IMR-90 (cell line): ENCODE measurements at regions not wholly inside any gene's neighbourhood (a gene's known extent, or its start where the extent isn't known, plus 50 kb on each side); places are given as distances from the start of the nearest gene placed in this dataset.

ENCODE experiments used
- ATAC-seq: fragments of 200-7000 bp; cut with Tn5 transposase; 2 replicates; pipeline ENCODE4 v1.9.1; 2020; ENCODE audit warnings: low read depth, mild to moderate bottlenecking, moderate library complexity
- BruUV-seq: library from RNA; stranded (reverse); fragments of 400-500 nt; replicated peaks from 2 replicates; lab custom pipeline; 2021; lab: Mats Ljungman, UMichigan
- CTCF ChIA-PET: fragments of 300-600 bp; formaldehyde crosslinking; extraction: SDS; loops from one replicate; lab custom pipeline; 2021; ENCODE audit warnings: antibody characterized with exemption; lab: Yijun Ruan, JAX
- POLR2A ChIA-PET: fragments of 300-600 bp; sonication (Branson Sonifier 250); formaldehyde crosslinking; loops from one replicate; lab custom pipeline; 2022; ENCODE audit warnings: antibody characterized with exemption; ENCODE audit not compliant: unreplicated experiment; lab: Charles Lee
- DNase-seq: peaks from one replicate; pipeline ENCODE4 v3.0.0; 2013
- H2AFZ ChIP-seq: replicated peaks from 2 replicates; pipeline ENCODE3; 2013; ENCODE audit warnings: low read length, mild to moderate bottlenecking; ENCODE audit not compliant: poor library complexity
- H2AK5ac ChIP-seq: 2 replicates; pipeline ENCODE4 v1.6.1; 2013; ENCODE audit warnings: low read depth, low read length, inconsistent platforms
- H2AK9ac ChIP-seq: replicated peaks from 2 replicates; pipeline ENCODE3; 2013; ENCODE audit warnings: mild to moderate bottlenecking, low read depth, low read length, moderate library complexity; ENCODE audit not compliant: poor library complexity
- H2BK120ac ChIP-seq: 2 replicates; pipeline ENCODE4 v1.6.1; 2013; ENCODE audit warnings: low read depth, low read length, inconsistent platforms
- H2BK15ac ChIP-seq: 3 replicates; pipeline ENCODE4 v1.6.1; 2013; ENCODE audit warnings: low read depth, low read length, inconsistent platforms
- H2BK20ac ChIP-seq: 2 replicates; pipeline ENCODE4 v1.6.1; 2013; ENCODE audit warnings: low read depth, mild to moderate bottlenecking, inconsistent platforms, low read length, moderate library complexity
- H2BK5ac ChIP-seq: 2 replicates; pipeline ENCODE4 v1.6.1; 2013; ENCODE audit warnings: mild to moderate bottlenecking, low read depth, low read length, inconsistent platforms; ENCODE audit not compliant: poor library complexity, severe bottlenecking
- H3K14ac ChIP-seq: replicated peaks from 2 replicates; pipeline ENCODE4 v1.6.1; 2013; ENCODE audit warnings: low read depth, low read length, inconsistent platforms
- H3K18ac ChIP-seq: 2 replicates; pipeline ENCODE4 v1.6.1; 2013; ENCODE audit warnings: low read depth, low read length, control low read depth
- H3K23ac ChIP-seq: 2 replicates; pipeline ENCODE4 v1.6.1; 2013; ENCODE audit warnings: low read depth, low read length, inconsistent platforms
- H3K27ac ChIP-seq: 2 replicates; pipeline ENCODE4 v1.5.1; 2013; ENCODE audit warnings: mild to moderate bottlenecking, control low read depth, low read length; ENCODE audit not compliant: insufficient read depth
- H3K27me3 ChIP-seq: 2 replicates; pipeline ENCODE4 v1.6.1; 2013; ENCODE audit warnings: low read length; ENCODE audit not compliant: control insufficient read depth, insufficient read depth
- H3K36me3 ChIP-seq: 2 replicates; pipeline ENCODE4 v1.6.1; 2013; ENCODE audit warnings: low read length, mixed read lengths; ENCODE audit not compliant: control insufficient read depth, insufficient read depth
- H3K4ac ChIP-seq: 2 replicates; pipeline ENCODE4 v1.6.1; 2013; ENCODE audit warnings: low read depth, low read length, inconsistent platforms
- H3K4me1 ChIP-seq: 2 replicates; pipeline ENCODE4 v1.6.1; 2013; ENCODE audit warnings: low read length, mixed read lengths; ENCODE audit not compliant: control insufficient read depth, insufficient read depth
- H3K4me2 ChIP-seq: 2 replicates; pipeline ENCODE4 v1.6.1; 2013; ENCODE audit warnings: low read depth, mild to moderate bottlenecking, control low read depth, low read length, moderate library complexity
- H3K4me3 ChIP-seq: 2 replicates; pipeline ENCODE4 v1.5.1; 2013; ENCODE audit warnings: low read depth, mild to moderate bottlenecking, control low read depth, low read length, moderate library complexity; ENCODE audit not compliant: insufficient read depth
- H3K56ac ChIP-seq: 2 replicates; pipeline ENCODE4 v1.6.1; 2013; ENCODE audit warnings: low read length, inconsistent platforms; ENCODE audit not compliant: insufficient read depth; ENCODE audit errors: extremely low read depth
- H3K79me1 ChIP-seq, 2 experiments: 2 replicates each; pipeline ENCODE4 v1.6.1; 2013; ENCODE audit warnings: low read length in 2 of 2, inconsistent platforms in 1 of 2, low read depth in 1 of 2
- H3K9ac ChIP-seq: 2 replicates; pipeline ENCODE4 v1.6.1; 2013; ENCODE audit warnings: low read depth, low read length, control low read depth
- H3K9me1 ChIP-seq: 2 replicates; pipeline ENCODE4 v1.6.1; 2013; ENCODE audit warnings: low read length, inconsistent platforms; ENCODE audit not compliant: insufficient read depth
- H3K9me3 ChIP-seq: 2 replicates; pipeline ENCODE4 v1.6.1; 2013; ENCODE audit warnings: low read length; ENCODE audit not compliant: control insufficient read depth, insufficient read depth
- H4K20me1 ChIP-seq: 2 replicates; pipeline ENCODE4 v1.6.1; 2013; ENCODE audit warnings: low read length, inconsistent platforms; ENCODE audit not compliant: insufficient read depth
- H4K5ac ChIP-seq: 2 replicates; pipeline ENCODE4 v1.6.1; 2013; ENCODE audit warnings: mild to moderate bottlenecking, low read depth, low read length, control low read depth
- H4K8ac ChIP-seq, 2 experiments: 2 replicates each; pipeline ENCODE4 v1.6.1; 2013; ENCODE audit warnings: low read depth in 2 of 2, low read length in 2 of 2, control low read depth in 1 of 2, inconsistent platforms in 1 of 2
- H4K91ac ChIP-seq: 2 replicates; pipeline ENCODE4 v1.6.1; 2013; ENCODE audit warnings: low read depth, low read length, inconsistent platforms; ENCODE audit not compliant: insufficient read depth
- BHLHE40 ChIP-seq: fragments of 150-350 bp; IDR thresholded peaks from 2 replicates; pipeline ENCODE4 v1.6.1; 2016; ENCODE audit warnings: mild to moderate bottlenecking, low read depth, low read length
- CEBPB ChIP-seq: IDR thresholded peaks from 2 replicates; pipeline ENCODE4 v1.6.1; 2012; ENCODE audit warnings: low read depth, low read length, improper control_type of control experiment
- CHD1 ChIP-seq: IDR thresholded peaks from 2 replicates; pipeline ENCODE4 v1.6.1; 2012; ENCODE audit warnings: low read depth, low read length, improper control_type of control experiment
- FOS ChIP-seq: fragments of 150-350 bp; IDR thresholded peaks from 2 replicates; pipeline ENCODE4 v1.6.1; 2016; ENCODE audit warnings: low read depth, low read length
- MAFK ChIP-seq: IDR thresholded peaks from 2 replicates; pipeline ENCODE4 v1.6.1; 2012; ENCODE audit warnings: low read depth, low read length, improper control_type of control experiment
- MAZ ChIP-seq: IDR thresholded peaks from 2 replicates; pipeline ENCODE4 v1.6.1; 2012; ENCODE audit warnings: low read depth, mild to moderate bottlenecking, low read length, improper control_type of control experiment, moderate library complexity, borderline replicate concordance
- MXI1 ChIP-seq: IDR thresholded peaks from 2 replicates; pipeline ENCODE4 v1.6.1; 2012; ENCODE audit warnings: low read depth, mild to moderate bottlenecking, low read length, moderate library complexity, borderline replicate concordance
- NFE2L2 ChIP-seq: fragments of 150-350 bp; IDR thresholded peaks from 2 replicates; pipeline ENCODE4 v1.6.1; 2016; ENCODE audit warnings: low read depth, mild to moderate bottlenecking, low read length
- POLR2A ChIP-seq: IDR thresholded peaks from 2 replicates; pipeline ENCODE4 v1.6.1; 2012; ENCODE audit warnings: mild to moderate bottlenecking, low read depth, low read length
- RCOR1 ChIP-seq: IDR thresholded peaks from 2 replicates; pipeline ENCODE4 v1.6.1; 2012; ENCODE audit warnings: mild to moderate bottlenecking, low read length, improper control_type of control experiment; ENCODE audit not compliant: insufficient replicate concordance
- RFX5 ChIP-seq: IDR thresholded peaks from 2 replicates; pipeline ENCODE4 v1.8.0; 2012; ENCODE audit warnings: low read depth, mild to moderate bottlenecking, low read length, moderate library complexity
- SMC3 ChIP-seq: fragments of 150-350 bp; IDR thresholded peaks from 2 replicates; pipeline ENCODE4 v1.6.1; 2016; ENCODE audit warnings: low read depth, mild to moderate bottlenecking, antibody characterized with exemption, low read length, moderate library complexity
- WGBS, 2 experiments: methylation state at CpG; one replicate each; pipeline versions ENCODE4 v1.1.5 to v1.1.7; 2013; ENCODE audit warnings: missing lambda C conversion rate in 2 of 2; ENCODE audit not compliant: insufficient read length in 1 of 2; ENCODE audit errors: extremely low coverage in 2 of 2; 5-methylcytosine and 5-hydroxymethylcytosine counted together
- dilution Hi-C: fragments of 300-500 bp; cut with HindIII; formaldehyde crosslinking; loops from one replicate; pipeline ENCODE4 v1.14.3; 2018; ENCODE audit warnings: low sequenced_read_pairs; ENCODE audit not compliant: unreplicated experiment
- in situ Hi-C: fragments of 300-500 bp; cut with MboI; formaldehyde crosslinking; loops from 3 replicates; pipeline ENCODE4 v1.14.3; 2019; ENCODE audit warnings: low sequenced_read_pairs, inconsistent platforms, mixed read lengths
- intact Hi-C: fragments of 100-400 bp; cut with micrococcal nuclease; formaldehyde crosslinking; loops from 2 replicates; pipeline ENCODE4 v1.10.0; 2022
- TF ChIP-seq, protein P1 (sequence below): conservative IDR thresholded peaks from 2 replicates; pipeline ENCODE4 v1.5.1; 2012; ENCODE audit warnings: mild to moderate bottlenecking, low read depth, low read length, improper control_type of control experiment
- TF ChIP-seq, protein P2 (sequence below): fragments of 150-350 bp; IDR thresholded peaks from 2 replicates; pipeline ENCODE4 v1.6.1; 2016; ENCODE audit warnings: low read depth, mild to moderate bottlenecking, low read length, moderate library complexity, borderline replicate concordance

DNA sequence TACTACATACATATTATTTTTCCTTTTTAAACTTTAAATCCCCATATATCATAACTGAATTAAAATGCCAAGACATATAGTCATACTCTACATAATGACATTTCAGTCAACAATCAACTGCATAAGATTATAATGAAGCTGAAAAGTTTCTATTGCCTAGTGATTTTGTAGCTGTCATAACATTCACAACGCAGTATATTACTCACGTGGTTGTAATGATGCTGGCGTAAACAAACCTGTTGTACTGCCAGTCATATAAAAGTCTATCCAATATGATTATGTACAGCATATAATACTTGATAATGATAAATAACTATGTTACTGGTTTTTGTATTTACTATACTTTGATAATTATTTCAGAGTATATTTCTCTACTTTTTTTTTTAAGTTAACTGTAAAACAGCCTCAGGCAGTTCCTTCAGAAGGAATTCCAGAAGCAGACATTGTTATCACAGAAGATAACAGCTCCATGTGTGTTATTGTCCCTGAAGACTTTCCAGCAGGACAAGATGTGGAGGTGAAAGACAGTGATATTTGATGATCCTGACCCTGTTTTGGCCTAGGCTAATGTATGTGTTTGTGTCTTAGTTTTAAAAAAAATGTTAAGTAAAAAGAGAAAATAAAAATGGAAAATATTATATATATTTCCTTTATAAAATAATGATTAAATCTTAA is 443.4 kb upstream of the UBE2E2 start:
- Histone ChIP-seq H2BK5ac (no peak overlapping the region), H3K36me3 (no peaks in the 10 kb centered on the region), H2AFZ (no peak overlapping the region), H3K4ac (no peak overlapping the region), H4K8ac (no peak overlapping the region), H3K56ac (no peak overlapping the region), H2BK15ac (no peak overlapping the region), H2AK5ac (no peak overlapping the region), H4K20me1 (no peaks in the 10 kb centered on the region), H3K18ac (no peak overlapping the region), H3K4me2 (no peak overlapping the region), H3K27ac (no peak overlapping the region), H4K5ac (no peak overlapping the region), H3K27me3 (no peaks in the 10 kb centered on the region), H3K14ac (no peak overlapping the region), H2AK9ac (no peak overlapping the region), H3K23ac (no peak overlapping the region), H2BK120ac (no peak overlapping the region), H3K79me1 (no peaks in the 10 kb centered on the region), H3K4me1 (no peaks in the 10 kb centered on the region), H3K4me3 (no peak overlapping the region), H4K91ac (no peak overlapping the region), H3K9me1 (no peaks in the 10 kb centered on the region), H3K9me3 (no peaks in the 10 kb centered on the region; the same call in 1 of the 2 replicates), H2BK20ac (no peak overlapping the region), H3K9ac (no peak overlapping the region)
- WGBS, 2 experiments: no CpG with 5 or more reads among the region's 3 CpGs
- dilution Hi-C loops: no loop called here
- TF ChIP-seq NFE2L2: no peak
- no peak for TF ChIP-seq RFX5
- TF ChIP-seq SMC3: no peak
- no peak for TF ChIP-seq CEBPB
- no peak for TF ChIP-seq BHLHE40
- TF ChIP-seq, protein P1, sequence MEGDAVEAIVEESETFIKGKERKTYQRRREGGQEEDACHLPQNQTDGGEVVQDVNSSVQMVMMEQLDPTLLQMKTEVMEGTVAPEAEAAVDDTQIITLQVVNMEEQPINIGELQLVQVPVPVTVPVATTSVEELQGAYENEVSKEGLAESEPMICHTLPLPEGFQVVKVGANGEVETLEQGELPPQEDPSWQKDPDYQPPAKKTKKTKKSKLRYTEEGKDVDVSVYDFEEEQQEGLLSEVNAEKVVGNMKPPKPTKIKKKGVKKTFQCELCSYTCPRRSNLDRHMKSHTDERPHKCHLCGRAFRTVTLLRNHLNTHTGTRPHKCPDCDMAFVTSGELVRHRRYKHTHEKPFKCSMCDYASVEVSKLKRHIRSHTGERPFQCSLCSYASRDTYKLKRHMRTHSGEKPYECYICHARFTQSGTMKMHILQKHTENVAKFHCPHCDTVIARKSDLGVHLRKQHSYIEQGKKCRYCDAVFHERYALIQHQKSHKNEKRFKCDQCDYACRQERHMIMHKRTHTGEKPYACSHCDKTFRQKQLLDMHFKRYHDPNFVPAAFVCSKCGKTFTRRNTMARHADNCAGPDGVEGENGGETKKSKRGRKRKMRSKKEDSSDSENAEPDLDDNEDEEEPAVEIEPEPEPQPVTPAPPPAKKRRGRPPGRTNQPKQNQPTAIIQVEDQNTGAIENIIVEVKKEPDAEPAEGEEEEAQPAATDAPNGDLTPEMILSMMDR: no peak
- TF ChIP-seq FOS: no peak
- TF ChIP-seq MAZ: no peak
- TF ChIP-seq CHD1: no peak
- no peak for TF ChIP-seq MAFK
- TF ChIP-seq POLR2A: no peak
- no peak for TF ChIP-seq RCOR1
- TF ChIP-seq, protein P2, sequence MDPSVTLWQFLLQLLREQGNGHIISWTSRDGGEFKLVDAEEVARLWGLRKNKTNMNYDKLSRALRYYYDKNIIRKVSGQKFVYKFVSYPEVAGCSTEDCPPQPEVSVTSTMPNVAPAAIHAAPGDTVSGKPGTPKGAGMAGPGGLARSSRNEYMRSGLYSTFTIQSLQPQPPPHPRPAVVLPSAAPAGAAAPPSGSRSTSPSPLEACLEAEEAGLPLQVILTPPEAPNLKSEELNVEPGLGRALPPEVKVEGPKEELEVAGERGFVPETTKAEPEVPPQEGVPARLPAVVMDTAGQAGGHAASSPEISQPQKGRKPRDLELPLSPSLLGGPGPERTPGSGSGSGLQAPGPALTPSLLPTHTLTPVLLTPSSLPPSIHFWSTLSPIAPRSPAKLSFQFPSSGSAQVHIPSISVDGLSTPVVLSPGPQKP: no peak
- no peak for TF ChIP-seq MXI1
- CTCF ChIA-PET: interaction anchor here (1.4 kb wide), 1 partner anchor 18 kb away, joined by 3 read pairs; no protein-coding TSS in a partner anchor
- intact Hi-C loops: no loop called here
- no peak for DNase-seq
- BruUV-seq: no TSS peak
- in situ Hi-C loops: no loop called here
- POLR2A ChIA-PET: no interaction called here
- ATAC-seq: no peak
